OCI-LY7 (cell line): ENCODE measurements at regions not wholly inside any gene's neighbourhood (a gene's known extent, or its start where the extent isn't known, plus 50 kb on each side); places are given as distances from the start of the nearest gene placed in this dataset.
"Not testable (repeated sequence)": the region's sequence is repeated elsewhere in the genome, so short reads cannot be mapped to it uniquely, and the experiment has no call there.

Source experiments
- BruUV-seq: library from RNA; stranded (reverse); fragments of 400-500 nt; replicated peaks from 2 replicates; lab custom pipeline; 2021; lab: Mats Ljungman, UMichigan
- CTCF ChIA-PET: fragments of 300-600 bp; sonication (Branson Sonifier 250); formaldehyde crosslinking; loops from one replicate; lab custom pipeline; 2022; ENCODE audit warnings: antibody characterized with exemption; ENCODE audit not compliant: unreplicated experiment; lab: Charles Lee
- POLR2A ChIA-PET: fragments of 300-600 bp; sonication (Branson Sonifier 250); formaldehyde crosslinking; loops from one replicate; lab custom pipeline; 2022; ENCODE audit warnings: antibody characterized with exemption; lab: Charles Lee
- DNase-seq: peaks from one replicate; pipeline ENCODE4 v3.0.0-alpha.2; 2015; ENCODE audit warnings: low spot score
- H2AFZ ChIP-seq: fragments of 200-600 bp; sonication (generic), shearing (Covaris generic); 2 replicates; pipeline ENCODE4 v1.6.1; 2014; ENCODE audit warnings: mild to moderate bottlenecking, antibody characterized with exemption, low read length, moderate library complexity
- H3K27ac ChIP-seq: fragments of 200-600 bp; sonication (generic); 2 replicates; pipeline ENCODE4 v1.5.1; 2014; ENCODE audit warnings: mixed run types, low read depth, mild to moderate bottlenecking, moderate library complexity, low read length, inconsistent platforms; ENCODE audit not compliant: poor library complexity, severe bottlenecking
- H3K36me3 ChIP-seq: fragments of 200-600 bp; sonication (generic); 2 replicates; pipeline ENCODE4 v1.6.1; 2014; ENCODE audit warnings: mild to moderate bottlenecking, antibody characterized with exemption, low read length, moderate library complexity, mixed read lengths; ENCODE audit not compliant: insufficient read depth
- H3K4me1 ChIP-seq: fragments of 200-600 bp; sonication (generic); 2 replicates; pipeline ENCODE4 v1.5.1; 2014; ENCODE audit warnings: mild to moderate bottlenecking, low read length; ENCODE audit not compliant: insufficient read depth, poor library complexity, severe bottlenecking
- H3K4me2 ChIP-seq: fragments of 200-600 bp; sonication (generic); 2 replicates; pipeline ENCODE4 v1.6.1; 2014; ENCODE audit warnings: mild to moderate bottlenecking, low read length
- H3K4me3 ChIP-seq: fragments of 200-600 bp; sonication (generic); 2 replicates; pipeline ENCODE4 v1.5.1; 2014; ENCODE audit warnings: mild to moderate bottlenecking, low read depth, low read length; ENCODE audit not compliant: poor library complexity, severe bottlenecking
- H3K79me2 ChIP-seq: fragments of 200-600 bp; sonication (generic); 2 replicates; pipeline ENCODE4 v1.6.1; 2016; ENCODE audit warnings: low read depth, mild to moderate bottlenecking, low read length, moderate library complexity, mixed read lengths; ENCODE audit not compliant: insufficient read depth
- H3K9me2 ChIP-seq: fragments of 200-600 bp; sonication (generic); 2 replicates; pipeline ENCODE4 v1.6.1; 2016; ENCODE audit warnings: mild to moderate bottlenecking, low read length, mixed read lengths; ENCODE audit not compliant: insufficient read depth
- H3K9me3 ChIP-seq: fragments of 200-600 bp; sonication (generic); 2 replicates; pipeline ENCODE4 v1.6.1; 2014; ENCODE audit warnings: mild to moderate bottlenecking, mixed run types, low read length, mixed read lengths
- H4K20me1 ChIP-seq: fragments of 200-600 bp; sonication (generic); 2 replicates; pipeline ENCODE4 v1.6.1; 2014; ENCODE audit warnings: mild to moderate bottlenecking, antibody characterized with exemption, low read length, moderate library complexity, mixed read lengths; ENCODE audit not compliant: insufficient read depth
- CTCF ChIP-seq: fragments of 200-600 bp; sonication (generic); conservative IDR thresholded peaks from 2 replicates; pipeline ENCODE4 v1.5.1; 2014; ENCODE audit warnings: mild to moderate bottlenecking, antibody characterized with exemption, low read length, moderate library complexity, mixed read lengths
- EZH2phosphoT487 ChIP-seq: fragments of 200-600 bp; sonication (generic); IDR thresholded peaks from 2 replicates; pipeline ENCODE4 v1.6.1; 2018; ENCODE audit warnings: low read depth, borderline replicate concordance, mild to moderate bottlenecking, mixed run types, antibody characterized with exemption, low read length, moderate library complexity, mixed read lengths
- intact Hi-C: fragments of 100-400 bp; cut with micrococcal nuclease; formaldehyde crosslinking; loops from one replicate; pipeline ENCODE4 v1.10.0; 2022; ENCODE audit not compliant: unreplicated experiment

DNA sequence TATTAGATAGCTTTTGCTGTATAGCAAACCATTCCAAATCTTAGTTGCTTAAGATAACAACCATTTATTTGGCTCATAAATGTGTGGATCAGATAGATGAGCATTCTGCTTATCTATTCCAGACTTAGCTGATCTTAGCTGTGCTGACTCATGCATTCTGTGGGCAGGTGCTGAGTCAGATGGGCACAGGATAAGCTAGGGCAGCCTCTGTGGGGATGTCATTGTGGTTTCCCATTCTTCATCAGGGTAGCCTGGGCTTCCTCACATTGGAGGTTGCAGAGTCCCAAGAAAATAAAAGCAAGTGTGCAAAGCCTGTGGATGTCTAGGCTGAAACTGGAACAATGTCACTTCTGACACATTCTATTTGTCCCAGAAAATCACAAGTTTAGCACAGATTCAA, 917.0 kb downstream of the TYW1 start:
- no peak overlapping the region for H3K4me3 ChIP-seq
- no peak overlapping the region for H3K27ac ChIP-seq
- H4K20me1 ChIP-seq = no peaks in the 10 kb centered on the region
- H2AFZ ChIP-seq = no peak overlapping the region
- H3K36me3 ChIP-seq = no peaks in the 10 kb centered on the region
- no peaks in the 10 kb centered on the region for H3K79me2 ChIP-seq
- CTCF ChIA-PET = no interaction called here
- POLR2A ChIA-PET = interaction anchor here (0.6 kb wide), 1 partner anchor 16 kb away, joined by 3 read pairs; no protein-coding TSS in a partner anchor
- H3K4me1 ChIP-seq = peaks cover 8% of the 10 kb centered on the region
- H3K9me3 ChIP-seq = peaks cover 14% of the 10 kb centered on the region
- no peaks in the 10 kb centered on the region for H3K9me2 ChIP-seq
- intact Hi-C loops = no loop called here
- no peak for DNase-seq
- no peak overlapping the region for H3K4me2 ChIP-seq
- no TSS peak for BruUV-seq
- TF ChIP-seq CTCF (no peak), EZH2phosphoT487 (no peak)

- H3K4me1 ChIP-seq, H3K4me2 ChIP-seq, H3K36me3 ChIP-seq, H2AFZ ChIP-seq, H3K9me2 ChIP-seq, H3K79me2 ChIP-seq, DNase-seq, CTCF ChIA-PET, intact Hi-C loops, BruUV-seq, H3K4me3 ChIP-seq, POLR2A ChIA-PET, H4K20me1 ChIP-seq, H3K27ac ChIP-seq: not testable (repeated sequence)
- H3K9me3 ChIP-seq = peaks cover 22% of the 10 kb centered on the region
Measured at GRCh38 chr7:67916111-67916510, 919.5 kb downstream of the TYW1 start.

DNA sequence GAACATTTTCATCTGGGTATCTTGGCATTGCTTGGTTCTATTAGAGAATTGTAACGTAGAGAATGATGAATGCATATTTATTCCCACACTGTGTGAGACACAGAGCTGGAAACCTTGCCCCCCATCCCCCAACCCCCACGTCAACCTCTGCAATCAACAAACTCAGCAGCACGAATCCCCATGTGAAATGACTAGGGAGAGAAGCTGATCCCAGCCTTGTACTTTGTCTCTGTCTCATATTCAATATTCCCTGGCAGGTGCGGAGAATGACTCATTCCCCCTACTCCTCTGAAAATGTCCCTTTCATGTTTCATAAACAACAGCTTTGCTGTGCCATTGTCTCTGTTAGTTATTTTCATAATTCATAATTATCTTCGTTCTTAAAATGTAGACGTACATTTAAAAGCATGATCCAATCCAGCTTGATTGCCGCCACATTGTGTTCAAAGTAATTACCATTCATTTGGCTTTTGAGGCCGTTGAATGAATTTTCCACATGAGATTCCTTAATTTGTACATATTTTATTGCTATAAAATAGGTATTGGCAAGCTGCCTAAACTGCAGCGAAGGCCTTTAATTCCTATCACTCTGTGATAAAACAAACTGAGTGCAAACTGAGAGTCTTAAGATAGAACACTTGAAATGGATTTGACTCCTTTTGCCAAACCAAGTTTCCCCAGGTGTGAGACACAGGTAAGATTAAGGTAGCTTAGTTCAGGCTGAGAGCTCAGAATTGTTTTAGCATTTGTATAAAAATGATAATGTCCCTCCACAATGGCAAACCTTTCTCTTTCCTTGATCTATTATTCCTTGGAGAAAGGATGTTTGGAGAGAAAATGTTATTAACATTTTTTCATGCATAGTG, 920.2 kb downstream of the TYW1 start:
- Histone ChIP-seq H3K9me2 (no peaks in the 10 kb centered on the region), H3K4me2 (no peak overlapping the region), H3K79me2 (no peaks in the 10 kb centered on the region), H3K4me1 (peaks cover 9% of the 10 kb centered on the region), H3K4me3 (no peak overlapping the region), H4K20me1 (no peaks in the 10 kb centered on the region), H3K36me3 (no peaks in the 10 kb centered on the region), H3K27ac (no peak overlapping the region), H2AFZ (no peak overlapping the region), H3K9me3 (peaks cover 22% of the 10 kb centered on the region)
- no TSS peak for BruUV-seq
- POLR2A ChIA-PET = no interaction called here
- TF ChIP-seq EZH2phosphoT487 (no peak), CTCF (no peak)
- DNase-seq = no peak
- CTCF ChIA-PET = no interaction called here
- intact Hi-C loops = no loop called here
